Upper lobe of left lung (tissue), 6 donors: ENCODE measurements at regions not wholly inside any gene's neighbourhood (a gene's known extent, or its start where the extent isn't known, plus 50 kb on each side); places are given as distances from the start of the nearest gene placed in this dataset.

Experiments
- ATAC-seq, 2 donors: fragments of 200-7000 bp; cut with Tn5 transposase; one replicate each; pipeline ENCODE4 v1.9.1; 2022; ENCODE audit warnings: mild to moderate bottlenecking in 2 of 2, moderate library complexity in 2 of 2; ENCODE audit not compliant: low FRiP score in 2 of 2
- DNase-seq, 2 donors: peaks; one replicate each; pipeline ENCODE4 v3.0.0-alpha.2; 2019 to 2020
- H3K27ac ChIP-seq, 4 donors: fragments of 200-600 bp; sonication (generic); one replicate each; pipeline ENCODE4 v1.5.1; 2016 to 2019
- H3K27me3 ChIP-seq, 4 donors: fragments of 200-600 bp; sonication (generic); one replicate each; pipeline ENCODE4 v1.5.1; 2017 to 2019
- H3K36me3 ChIP-seq, 4 donors: fragments of 200-600 bp; sonication (generic); one replicate each; pipeline ENCODE4 v1.5.1; 2016 to 2019
- H3K4me1 ChIP-seq, 4 donors: fragments of 200-600 bp; sonication (generic); one replicate each; pipeline ENCODE4 v1.5.1; 2018 to 2019
- H3K4me3 ChIP-seq, 4 donors: fragments of 200-600 bp; sonication (generic); one replicate each; pipeline ENCODE4 v1.5.1; 2017 to 2019; ENCODE audit warnings: mild to moderate bottlenecking in 2 of 4, moderate library complexity in 1 of 4
- H3K9me3 ChIP-seq, 4 donors: fragments of 200-600 bp; sonication (generic); one replicate each; pipeline ENCODE4 v1.5.1; 2018 to 2019
- EP300 ChIP-seq, 4 donors: sonication (generic); formaldehyde crosslinking; IDR thresholded peaks; one replicate each; pipeline ENCODE4 v1.5.1; 2017; ENCODE audit warnings: antibody characterized with exemption in 4 of 4, control low read depth in 2 of 4
- POLR2A ChIP-seq, 4 donors: fragments of 450-650 bp; IDR thresholded peaks; one replicate each; pipeline ENCODE4 v1.5.1; 2016 to 2017; ENCODE audit warnings: antibody characterized with exemption in 4 of 4, mild to moderate bottlenecking in 2 of 4
- POLR2AphosphoS5 ChIP-seq, 2 donors: sonication (generic); formaldehyde crosslinking; IDR thresholded peaks; one replicate each; pipeline ENCODE4 v1.5.1; 2017; ENCODE audit warnings: antibody characterized with exemption in 2 of 2
- WGBS, 2 donors: methylation state at CpG; one replicate each; pipeline ENCODE4 v1.1.5; 2017 to 2018; 5-methylcytosine and 5-hydroxymethylcytosine counted together
- TF ChIP-seq, protein P1 (sequence below), 6 experiments: fragments of 450-650 bp in 4 of 6; fragments of 200-600 bp in 2 of 6; sonication (generic) in 2 of 6; IDR thresholded peaks; one replicate each; pipeline ENCODE4 v1.5.1; 2016 to 2019; ENCODE audit warnings: antibody characterized with exemption in 6 of 6
- donor health status: DM: no; HTN: no; CAD: no; lungs with moderate emphysema.
- donor health status: DM: no; HTN: yes; CAD: no; lungs with severe emphysema.

DNA sequence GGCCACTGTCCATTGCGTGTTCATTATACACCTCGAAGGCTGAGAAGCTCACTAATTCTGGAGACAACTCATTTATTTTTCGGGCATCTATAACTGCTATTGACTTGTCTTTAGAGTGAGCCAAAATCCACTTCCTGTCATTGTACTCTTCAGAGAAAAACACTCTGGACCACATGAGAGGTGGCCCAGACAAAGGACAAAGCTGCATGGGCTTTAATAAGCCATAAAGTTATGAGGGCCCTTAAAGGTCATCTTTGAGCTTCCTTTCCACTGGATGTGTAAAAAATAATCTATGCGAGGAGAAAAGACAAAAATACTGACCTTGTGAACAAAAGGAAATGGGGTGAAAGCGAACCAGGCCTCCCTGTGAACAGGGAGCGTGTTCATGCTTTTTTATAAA is 63.5 kb upstream of the ZC3H12C start:
- ATAC-seq (no peak), DNase-seq (no peak)
- TF ChIP-seq, protein P1, sequence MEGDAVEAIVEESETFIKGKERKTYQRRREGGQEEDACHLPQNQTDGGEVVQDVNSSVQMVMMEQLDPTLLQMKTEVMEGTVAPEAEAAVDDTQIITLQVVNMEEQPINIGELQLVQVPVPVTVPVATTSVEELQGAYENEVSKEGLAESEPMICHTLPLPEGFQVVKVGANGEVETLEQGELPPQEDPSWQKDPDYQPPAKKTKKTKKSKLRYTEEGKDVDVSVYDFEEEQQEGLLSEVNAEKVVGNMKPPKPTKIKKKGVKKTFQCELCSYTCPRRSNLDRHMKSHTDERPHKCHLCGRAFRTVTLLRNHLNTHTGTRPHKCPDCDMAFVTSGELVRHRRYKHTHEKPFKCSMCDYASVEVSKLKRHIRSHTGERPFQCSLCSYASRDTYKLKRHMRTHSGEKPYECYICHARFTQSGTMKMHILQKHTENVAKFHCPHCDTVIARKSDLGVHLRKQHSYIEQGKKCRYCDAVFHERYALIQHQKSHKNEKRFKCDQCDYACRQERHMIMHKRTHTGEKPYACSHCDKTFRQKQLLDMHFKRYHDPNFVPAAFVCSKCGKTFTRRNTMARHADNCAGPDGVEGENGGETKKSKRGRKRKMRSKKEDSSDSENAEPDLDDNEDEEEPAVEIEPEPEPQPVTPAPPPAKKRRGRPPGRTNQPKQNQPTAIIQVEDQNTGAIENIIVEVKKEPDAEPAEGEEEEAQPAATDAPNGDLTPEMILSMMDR (IDR thresholded peaks at IDR 0.05): no peak
- TF ChIP-seq POLR2AphosphoS5 (IDR thresholded peaks at IDR 0.05) (no peak), EP300 (IDR thresholded peaks at IDR 0.05) (no peak), POLR2A (IDR thresholded peaks at IDR 0.05) (no peak)
- 63 to 72% methylated on average over 6 of the region's 6 CpGs for WGBS, 2 donors
- no peaks in the 10 kb centered on the region for H3K36me3 ChIP-seq
- no peaks in the 10 kb centered on the region for H3K27me3 ChIP-seq
- no peak overlapping the region for H3K4me3 ChIP-seq
- no peaks in the 10 kb centered on the region for H3K4me1 ChIP-seq
- no peaks in the 10 kb centered on the region for H3K9me3 ChIP-seq
- no peak overlapping the region for H3K27ac ChIP-seq

DNA sequence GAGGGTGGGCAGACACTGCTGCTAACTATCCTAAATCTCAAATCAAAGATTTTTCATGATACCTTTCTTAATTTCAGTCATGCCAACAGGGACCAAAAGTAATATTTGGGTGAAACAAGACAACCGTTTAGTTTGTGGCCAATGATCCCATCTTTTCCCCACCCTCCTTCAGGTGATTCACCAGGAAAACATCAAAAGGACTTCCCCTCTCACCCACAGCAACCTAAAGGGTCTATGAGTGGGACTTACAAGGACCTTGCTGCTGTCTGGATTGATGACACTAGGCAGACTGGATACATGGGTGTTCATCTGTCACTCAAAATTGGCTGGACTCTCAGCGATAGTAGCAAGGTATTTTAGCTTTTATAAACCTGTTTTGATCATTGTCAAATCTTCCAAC is 62.0 kb upstream of the ZC3H12C start:
- Histone ChIP-seq H3K36me3 (no peaks in the 10 kb centered on the region), H3K9me3 (no peaks in the 10 kb centered on the region), H3K27ac (no peak overlapping the region), H3K27me3 (no peaks in the 10 kb centered on the region), H3K4me3 (no peak overlapping the region), H3K4me1 (no peaks in the 10 kb centered on the region)
- no peak for TF ChIP-seq POLR2A (IDR thresholded peaks at IDR 0.05)
- no peak for TF ChIP-seq POLR2AphosphoS5 (IDR thresholded peaks at IDR 0.05)
- TF ChIP-seq, protein P1 (IDR thresholded peaks at IDR 0.05): no peak
- no peak for TF ChIP-seq EP300 (IDR thresholded peaks at IDR 0.05)
- ATAC-seq (no peak), DNase-seq (no peak)
- WGBS, 2 donors: 86 to 96% methylated on average over 2 of the region's 2 CpGs

GRCh38 chr11:110032259-110032658 is 60.9 kb upstream of the ZC3H12C start:
- H3K36me3 ChIP-seq: no peaks in the 10 kb centered on the region
- DNase-seq (no peak), ATAC-seq (no peak)
- 74 to 79% methylated on average over 5 of the region's 5 CpGs for WGBS, 2 donors
- H3K9me3 ChIP-seq: no peaks in the 10 kb centered on the region
- no peak overlapping the region for H3K4me3 ChIP-seq
- no peaks in the 10 kb centered on the region for H3K4me1 ChIP-seq
- H3K27ac ChIP-seq: no peak overlapping the region
- H3K27me3 ChIP-seq: no peaks in the 10 kb centered on the region
- TF ChIP-seq EP300 (IDR thresholded peaks at IDR 0.05): no peak
- TF ChIP-seq POLR2A (IDR thresholded peaks at IDR 0.05): no peak
- TF ChIP-seq POLR2AphosphoS5 (IDR thresholded peaks at IDR 0.05): no peak
- TF ChIP-seq, protein P1 (IDR thresholded peaks at IDR 0.05): no peak

DNA sequence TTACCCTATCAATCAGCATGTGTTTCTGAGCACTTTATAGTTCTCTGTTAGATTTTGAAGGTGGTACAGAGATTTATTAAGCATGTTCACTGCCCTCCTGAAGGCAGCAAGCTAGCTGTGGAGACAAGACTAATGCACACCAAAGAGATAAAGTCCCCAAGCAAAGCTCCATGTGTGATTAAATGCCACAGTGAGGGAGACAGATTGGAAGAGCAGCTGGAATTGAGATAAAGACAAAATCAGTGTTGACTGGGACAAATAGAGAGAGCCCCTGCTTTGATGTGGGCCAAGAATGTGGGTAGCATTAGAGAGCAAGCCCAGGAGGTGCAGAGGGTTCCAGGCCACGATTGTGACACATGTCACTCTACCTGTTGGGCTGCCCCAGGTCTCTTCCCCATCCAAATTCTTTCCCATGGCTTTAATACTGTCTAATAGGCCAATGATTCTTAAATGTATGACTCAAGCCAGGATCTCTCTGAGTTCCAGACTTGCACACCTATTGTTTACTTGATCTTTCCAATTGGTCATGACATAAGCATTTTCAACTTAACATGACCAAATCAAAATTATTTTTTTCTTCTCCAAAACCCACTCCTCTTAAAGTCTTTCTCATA is 60.1 kb upstream of the ZC3H12C start:
- Histone ChIP-seq H3K27ac (no peak overlapping the region), H3K4me1 (no peaks in the 10 kb centered on the region), H3K9me3 (no peaks in the 10 kb centered on the region), H3K27me3 (no peaks in the 10 kb centered on the region), H3K4me3 (no peak overlapping the region), H3K36me3 (no peaks in the 10 kb centered on the region)
- TF ChIP-seq POLR2AphosphoS5 (IDR thresholded peaks at IDR 0.05): no peak
- no peak for TF ChIP-seq EP300 (IDR thresholded peaks at IDR 0.05)
- TF ChIP-seq, protein P1 (IDR thresholded peaks at IDR 0.05): no peak
- TF ChIP-seq POLR2A (IDR thresholded peaks at IDR 0.05): no peak
- WGBS, 2 donors: 71 to 85% methylated on average over 1 of the region's 1 CpG
- DNase-seq (no peak), ATAC-seq (no peak)

DNA sequence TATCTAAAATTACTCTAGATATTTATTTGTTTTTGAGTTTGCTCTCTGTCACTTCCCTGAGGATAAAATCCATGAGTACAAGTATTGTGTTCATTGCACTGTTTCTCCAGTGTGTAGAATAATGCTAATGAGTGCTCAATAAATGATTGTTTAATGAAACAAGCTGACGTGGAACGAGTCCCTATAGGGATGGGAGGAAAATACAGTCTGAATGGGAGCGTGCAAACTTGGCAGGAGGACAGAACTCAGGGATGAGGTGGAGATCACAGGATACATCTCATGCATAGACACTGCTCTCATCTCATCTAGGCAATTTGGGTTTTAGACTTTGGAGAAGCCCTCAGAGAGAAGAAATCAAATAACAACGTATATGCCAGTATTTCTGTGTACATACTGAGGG is 58.4 kb upstream of the ZC3H12C start:
- H3K4me3 ChIP-seq: no peak overlapping the region
- H3K27me3 ChIP-seq: no peaks in the 10 kb centered on the region
- ATAC-seq (no peak), DNase-seq (no peak)
- no peaks in the 10 kb centered on the region for H3K4me1 ChIP-seq
- TF ChIP-seq, protein P1 (IDR thresholded peaks at IDR 0.05): no peak
- no peak for TF ChIP-seq EP300 (IDR thresholded peaks at IDR 0.05)
- no peak for TF ChIP-seq POLR2AphosphoS5 (IDR thresholded peaks at IDR 0.05)
- TF ChIP-seq POLR2A (IDR thresholded peaks at IDR 0.05): no peak
- H3K36me3 ChIP-seq: no peaks in the 10 kb centered on the region
- no peaks in the 10 kb centered on the region for H3K9me3 ChIP-seq
- H3K27ac ChIP-seq: no peak overlapping the region
- 77 to 79% methylated on average over 4 of the region's 4 CpGs for WGBS, 2 donors
